ENCODE measurements at regions not wholly inside any gene's neighbourhood (a gene's known extent, or its start where the extent isn't known, plus 50 kb on each side); places are given as distances from the start of the nearest gene placed in this dataset.

GRCh38 chr12:90163975-90164374 lies 455.3 kb upstream of the ATP2B1 start:
- Histone ChIP-seq H3K79me2 (ENCODE audit: control insufficient read depth, insufficient read depth, low read length) (no peaks in the 10 kb centered on the region), H3K36me3 (ENCODE audit: control insufficient read depth in 2 of 2, insufficient read depth in 2 of 2, low read length in 1 of 2) (no peaks in the 10 kb centered on the region), H3K27ac (ENCODE audit: control insufficient read depth, insufficient read depth) (no peak overlapping the region), H3K4me2 (ENCODE audit: control insufficient read depth, insufficient read depth) (no peak overlapping the region), H2AFZ (ENCODE audit: control insufficient read depth, low read depth, low read length) (no peak overlapping the region), H3K27me3 (replicated peaks in 1 of 2; ENCODE audit: control insufficient read depth in 2 of 2, insufficient read depth in 2 of 2, low read length in 1 of 2) (no peaks in the 10 kb centered on the region), H3K4me1 (ENCODE audit: control insufficient read depth, insufficient read depth, low read length) (no peaks in the 10 kb centered on the region), H3K9me3 (replicated peaks; ENCODE audit: control insufficient read depth, insufficient read depth, low read length) (no peaks in the 10 kb centered on the region), H3K9ac (ENCODE audit: control insufficient read depth, insufficient read depth, low read length) (no peak overlapping the region), H4K20me1 (ENCODE audit: control insufficient read depth, insufficient read depth) (no peaks in the 10 kb centered on the region), H3K4me3 (no peak overlapping the region)
- WGBS (ENCODE audit: insufficient coverage, insufficient replicate concordance, low lambda C conversion rate, missing lambda C conversion rate), result 12% methylated on average over 3 of the region's 3 CpGs
- SMC1A ChIA-PET (ENCODE audit: uncharacterized antibody, unreplicated experiment), result interaction anchor here (0.6 to 3.3 kb wide), 7 partner anchors 12 to 725 kb away, joined by 3 to 24 read pairs (median 3); partner anchors contain the start of gene POC1B
- intact Hi-C loops (cut with micrococcal nuclease; ENCODE audit: unreplicated experiment) (loop anchor here (2.0 to 5.0 kb wide), 2 partner anchors 457 to 621 kb away; partner anchors contain the start of gene ATP2B1), in situ Hi-C loops (cut with MboI) (no loop called here)
- DNase-seq (ENCODE audit: low read depth, low spot score), result no peak
- RAD21 ChIA-PET (ENCODE audit: unreplicated experiment), result interaction anchor here (0.9 to 1.4 kb wide), 3 partner anchors 9 to 621 kb away, joined by 3 to 4 read pairs (median 3); no protein-coding TSS in a partner anchor
- TF ChIP-seq NR2C2 (IDR thresholded peaks at IDR 0.05; ENCODE audit: borderline replicate concordance, control insufficient read depth, insufficient read length, low read depth), result no peak
- peak; percentile 36; the same call in 1 of the 2 replicates for TF ChIP-seq RAD21 (IDR thresholded peaks at IDR 0.05; ENCODE audit: insufficient read depth, low read depth, low read length)
- peak in 2 of 3 experiments; percentile 23 to 24; a peak in 2 of 6 replicates for TF ChIP-seq CTCF (IDR thresholded peaks at IDR 0.05 in 2 of 3, conservative IDR thresholded peaks at IDR 0.05 in 1 of 3; ENCODE audit: control insufficient read depth in 2 of 3, extremely low read depth in 1 of 3, insufficient read depth in 1 of 3, low read depth in 3 of 3, low read length in 3 of 3)
- no peak for TF ChIP-seq TAF1 (IDR thresholded peaks at IDR 0.05; ENCODE audit: borderline replicate concordance, low read depth, low read length)
- POLR2A ChIA-PET, result no interaction called here
- peak; percentile 81 for ATAC-seq
- no TSS peak for BruUV-seq (replicated peaks)
- FAIRE-seq, result no peak
- CTCF ChIA-PET, result interaction anchor here (1.0 to 2.4 kb wide), 6 partner anchors 9 to 623 kb away, joined by 3 to 22 read pairs (median 4); no protein-coding TSS in a partner anchor

- Histone ChIP-seq H3K9me3 (replicated peaks; ENCODE audit: control insufficient read depth, insufficient read depth, low read length) (no peaks in the 10 kb centered on the region), H3K4me3 (no peak overlapping the region), H3K27me3 (replicated peaks in 1 of 2; ENCODE audit: control insufficient read depth in 2 of 2, insufficient read depth in 2 of 2, low read length in 1 of 2) (no peaks in the 10 kb centered on the region), H3K9ac (ENCODE audit: control insufficient read depth, insufficient read depth, low read length) (no peak overlapping the region), H3K79me2 (ENCODE audit: control insufficient read depth, insufficient read depth, low read length) (no peaks in the 10 kb centered on the region), H3K36me3 (ENCODE audit: control insufficient read depth in 2 of 2, insufficient read depth in 2 of 2, low read length in 1 of 2) (no peaks in the 10 kb centered on the region), H2AFZ (ENCODE audit: control insufficient read depth, low read depth, low read length) (no peak overlapping the region), H3K27ac (ENCODE audit: control insufficient read depth, insufficient read depth) (no peak overlapping the region), H4K20me1 (ENCODE audit: control insufficient read depth, insufficient read depth) (no peaks in the 10 kb centered on the region), H3K4me1 (ENCODE audit: control insufficient read depth, insufficient read depth, low read length) (no peaks in the 10 kb centered on the region), H3K4me2 (ENCODE audit: control insufficient read depth, insufficient read depth) (no peak overlapping the region)
- in situ Hi-C loops (cut with MboI) (no loop called here), intact Hi-C loops (cut with micrococcal nuclease; ENCODE audit: unreplicated experiment) (loop anchor here (2.0 kb wide), 1 partner anchor 21 kb away; no protein-coding TSS in a partner anchor)
- ChIA-PET CTCF (no interaction called here), RAD21 (ENCODE audit: unreplicated experiment) (no interaction called here), POLR2A (no interaction called here), SMC1A (ENCODE audit: uncharacterized antibody, unreplicated experiment) (no interaction called here)
- no peak for FAIRE-seq
- 31% methylated on average over 5 of the region's 5 CpGs for whole genome bisulfite sequencing (ENCODE audit: insufficient coverage, insufficient replicate concordance, low lambda C conversion rate, missing lambda C conversion rate)
- DNase-seq (ENCODE audit: low read depth, low spot score), result no peak
- ATAC-seq, result no peak; the same call in 2 of the 3 replicates
- BruUV-seq (replicated peaks), result no TSS peak
- peak; percentile 24; the same call in 1 of the 2 replicates for TF ChIP-seq RUNX3 (IDR thresholded peaks at IDR 0.05; ENCODE audit: low read length)
- TF ChIP-seq RFX5 (IDR thresholded peaks at IDR 0.05; ENCODE audit: low read depth, low read length), result no peak
- no peak for TF ChIP-seq ATF2 (IDR thresholded peaks at IDR 0.05; ENCODE audit: low read length)
- TF ChIP-seq USF1 (IDR thresholded peaks at IDR 0.05; ENCODE audit: borderline replicate concordance, extremely low read length, insufficient read depth, low read depth, low read length), result no peak
- no peak for TF ChIP-seq SKIL (IDR thresholded peaks at IDR 0.05; ENCODE audit: low read depth, poor library complexity, severe bottlenecking)
Observed at GRCh38 chr12:90153827-90154226, 445.2 kb upstream of the ATP2B1 start.

All from GM12878 (cell line).